HEK293T (cell line): ENCODE measurements at regions not wholly inside any gene's neighbourhood (a gene's known extent, or its start where the extent isn't known, plus 50 kb on each side); places are given as distances from the start of the nearest gene placed in this dataset.

Source experiments
- CTCF ChIA-PET: fragments of 350-600 bp; formaldehyde crosslinking; extraction: SDS; loops from one replicate; lab custom pipeline; 2021; ENCODE audit warnings: antibody characterized with exemption, inconsistent platforms; lab: Yijun Ruan, JAX
- POLR2A ChIA-PET: fragments of 350-600 bp; formaldehyde crosslinking; extraction: SDS; loops from one replicate; lab custom pipeline; 2020; ENCODE audit warnings: antibody characterized with exemption, inconsistent platforms; lab: Yijun Ruan, JAX
- DNase-seq: peaks from one replicate; pipeline ENCODE4 v3.0.0; 2012; ENCODE audit warnings: mixed read lengths; ENCODE audit errors: extremely low spot score
- ARNT ChIP-seq: fragments of 450-650 bp; IDR thresholded peaks from 2 replicates; pipeline ENCODE4 v1.6.1; 2017; ENCODE audit warnings: mild to moderate bottlenecking
- BHLHE40 ChIP-seq: fragments of 450-650 bp; IDR thresholded peaks from 2 replicates; pipeline ENCODE4 v1.6.1; 2016; ENCODE audit warnings: mild to moderate bottlenecking, moderate library complexity, borderline replicate concordance
- CTBP1 ChIP-seq: fragments of 450-650 bp; IDR thresholded peaks from 2 replicates; pipeline ENCODE4 v1.6.1; 2016; ENCODE audit warnings: borderline replicate concordance
- ELF4 ChIP-seq: fragments of 450-650 bp; IDR thresholded peaks from 2 replicates; pipeline ENCODE4 v1.6.1; 2017; ENCODE audit warnings: antibody characterized with exemption
- FOXA1 ChIP-seq: fragments of 450-650 bp; IDR thresholded peaks from 2 replicates; pipeline ENCODE4 v1.6.1; 2016; ENCODE audit warnings: mild to moderate bottlenecking
- FOXK2 ChIP-seq: fragments of 450-650 bp; IDR thresholded peaks from 2 replicates; pipeline ENCODE4 v1.6.1; 2016; ENCODE audit warnings: mild to moderate bottlenecking
- FOXM1 ChIP-seq: fragments of 450-650 bp; IDR thresholded peaks from 2 replicates; pipeline ENCODE4 v1.6.1; 2017; ENCODE audit warnings: mild to moderate bottlenecking, borderline replicate concordance
- HDGF ChIP-seq: fragments of 450-650 bp; IDR thresholded peaks from 2 replicates; pipeline ENCODE4 v1.6.1; 2017; ENCODE audit warnings: antibody characterized with exemption, borderline replicate concordance
- L3MBTL2 ChIP-seq: fragments of 450-650 bp; conservative IDR thresholded peaks from 2 replicates; pipeline ENCODE4 v1.6.1; 2016; ENCODE audit warnings: mild to moderate bottlenecking
- LEF1 ChIP-seq: fragments of 450-650 bp; IDR thresholded peaks from 2 replicates; pipeline ENCODE4 v1.6.1; 2017; ENCODE audit warnings: mild to moderate bottlenecking, borderline replicate concordance
- NFRKB ChIP-seq: fragments of 450-650 bp; IDR thresholded peaks from 2 replicates; pipeline ENCODE4 v1.6.1; 2016; ENCODE audit warnings: mild to moderate bottlenecking, moderate library complexity
- SP1 ChIP-seq: fragments of 450-650 bp; IDR thresholded peaks from 2 replicates; pipeline ENCODE4 v1.6.1; 2017
- SUZ12 ChIP-seq: fragments of 450-650 bp; IDR thresholded peaks from 2 replicates; pipeline ENCODE4 v1.6.1; 2016; ENCODE audit warnings: mild to moderate bottlenecking
- TARDBP ChIP-seq: fragments of 450-650 bp; IDR thresholded peaks from 2 replicates; pipeline ENCODE4 v1.6.1; 2016
- ZNF384 ChIP-seq: fragments of 450-650 bp; IDR thresholded peaks from 2 replicates; pipeline ENCODE4 v1.6.1; 2016
- TF ChIP-seq, protein P1 (sequence below): fragments of 450-650 bp; IDR thresholded peaks from 2 replicates; pipeline ENCODE4 v1.6.1; 2016

DNA sequence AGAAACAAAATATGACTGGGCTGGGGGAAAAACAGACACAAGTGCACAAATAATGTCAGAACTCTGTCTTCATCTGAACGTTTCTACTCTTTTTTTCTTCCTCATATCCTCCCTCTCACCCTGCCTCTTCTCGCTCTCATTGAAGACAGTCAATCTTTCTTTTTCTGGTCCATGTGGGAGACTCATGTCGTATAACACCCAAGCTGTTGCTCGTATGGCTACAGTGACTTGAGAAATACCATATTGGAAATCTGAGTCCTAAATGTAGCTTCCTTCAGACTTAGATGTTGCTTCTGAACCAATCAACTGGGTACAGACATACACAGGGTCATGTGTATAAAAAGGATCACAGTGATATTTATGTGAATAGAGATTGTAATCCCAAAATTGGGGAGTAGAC is 579.8 kb upstream of the CELF2 start:
- ChIA-PET POLR2A (no interaction called here), CTCF (no interaction called here)
- DNase-seq = no peak
- TF ChIP-seq FOXK2 = no peak
- no peak for TF ChIP-seq FOXA1
- TF ChIP-seq HDGF = no peak
- TF ChIP-seq ZNF384 = no peak
- TF ChIP-seq SP1 = no peak
- TF ChIP-seq ARNT = no peak
- TF ChIP-seq, protein P1, sequence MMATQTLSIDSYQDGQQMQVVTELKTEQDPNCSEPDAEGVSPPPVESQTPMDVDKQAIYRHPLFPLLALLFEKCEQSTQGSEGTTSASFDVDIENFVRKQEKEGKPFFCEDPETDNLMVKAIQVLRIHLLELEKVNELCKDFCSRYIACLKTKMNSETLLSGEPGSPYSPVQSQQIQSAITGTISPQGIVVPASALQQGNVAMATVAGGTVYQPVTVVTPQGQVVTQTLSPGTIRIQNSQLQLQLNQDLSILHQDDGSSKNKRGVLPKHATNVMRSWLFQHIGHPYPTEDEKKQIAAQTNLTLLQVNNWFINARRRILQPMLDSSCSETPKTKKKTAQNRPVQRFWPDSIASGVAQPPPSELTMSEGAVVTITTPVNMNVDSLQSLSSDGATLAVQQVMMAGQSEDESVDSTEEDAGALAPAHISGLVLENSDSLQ = no peak
- TF ChIP-seq LEF1 = no peak
- no peak for TF ChIP-seq TARDBP
- TF ChIP-seq L3MBTL2 = no peak
- no peak for TF ChIP-seq BHLHE40
- TF ChIP-seq NFRKB = no peak

DNA sequence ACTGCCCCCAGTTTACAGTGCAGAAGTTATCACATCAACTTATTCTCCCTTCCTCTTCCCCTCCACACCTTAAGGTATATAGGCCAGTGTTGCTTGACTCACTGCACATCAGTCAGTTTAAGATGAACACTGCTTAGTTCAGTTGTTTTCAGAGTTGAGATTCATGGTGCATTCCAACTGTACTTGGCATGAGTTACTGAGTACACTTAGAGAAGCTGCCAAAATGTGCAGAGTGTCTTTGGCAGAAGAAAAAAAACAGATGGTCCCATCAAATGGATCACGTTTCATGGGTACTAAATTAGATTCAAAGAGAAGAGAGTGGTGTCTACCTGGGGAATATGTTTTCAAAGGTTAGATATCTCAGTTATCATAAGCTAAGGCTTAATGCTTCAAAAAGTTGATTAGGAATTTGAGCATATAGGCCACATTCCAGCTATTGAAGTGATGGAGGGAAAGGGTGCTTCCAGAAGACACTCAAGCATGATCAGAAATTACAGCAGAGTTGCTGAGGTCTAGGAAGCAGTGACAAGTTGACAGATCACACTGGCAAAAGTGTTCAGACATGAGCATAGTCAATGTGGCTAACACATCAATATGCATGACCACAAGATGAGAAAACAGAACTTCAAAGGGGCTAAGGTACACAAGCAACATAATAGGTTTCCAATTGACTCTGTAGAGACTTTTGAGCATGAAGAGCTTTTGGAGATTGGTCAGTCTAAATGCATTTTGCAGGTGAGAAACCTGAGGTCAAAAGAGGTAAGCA is 579.2 kb upstream of the CELF2 start:
- CTCF ChIA-PET = no interaction called here
- POLR2A ChIA-PET = no interaction called here
- no peak for DNase-seq
- no peak for TF ChIP-seq ELF4
- TF ChIP-seq ARNT = no peak
- TF ChIP-seq, protein P1 = no peak
- no peak for TF ChIP-seq FOXM1
- TF ChIP-seq SUZ12 = no peak
- TF ChIP-seq LEF1 = no peak
- no peak for TF ChIP-seq L3MBTL2
- TF ChIP-seq HDGF = no peak
- TF ChIP-seq ZNF384 = no peak
- TF ChIP-seq SP1 = no peak
- TF ChIP-seq FOXK2 = no peak

DNA sequence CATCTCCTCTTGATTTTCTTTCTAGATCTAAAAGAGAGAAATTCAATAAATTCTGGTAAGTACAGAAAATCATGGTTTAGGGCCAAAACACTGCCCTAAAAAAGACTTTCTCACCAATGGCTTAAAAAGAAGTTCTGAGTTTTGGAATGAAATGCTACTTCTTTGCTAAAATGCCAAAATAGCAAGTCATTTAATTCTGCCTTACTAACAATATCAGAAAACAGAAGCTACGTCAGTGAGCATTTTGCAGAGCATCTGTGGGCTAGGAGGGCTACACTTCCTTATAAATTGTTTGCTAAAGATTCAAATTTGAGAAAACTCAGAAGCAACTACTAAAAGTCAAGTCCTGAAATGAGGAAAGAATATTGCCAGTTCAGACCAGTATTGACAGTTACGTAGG is 560.8 kb upstream of the CELF2 start:
- ChIA-PET CTCF (no interaction called here), POLR2A (no interaction called here)
- DNase-seq = no peak
- TF ChIP-seq FOXK2 (no peak), NFRKB (no peak), ZNF384 (no peak), L3MBTL2 (no peak), BHLHE40 (no peak)
- TF ChIP-seq, protein P1 = no peak

DNA sequence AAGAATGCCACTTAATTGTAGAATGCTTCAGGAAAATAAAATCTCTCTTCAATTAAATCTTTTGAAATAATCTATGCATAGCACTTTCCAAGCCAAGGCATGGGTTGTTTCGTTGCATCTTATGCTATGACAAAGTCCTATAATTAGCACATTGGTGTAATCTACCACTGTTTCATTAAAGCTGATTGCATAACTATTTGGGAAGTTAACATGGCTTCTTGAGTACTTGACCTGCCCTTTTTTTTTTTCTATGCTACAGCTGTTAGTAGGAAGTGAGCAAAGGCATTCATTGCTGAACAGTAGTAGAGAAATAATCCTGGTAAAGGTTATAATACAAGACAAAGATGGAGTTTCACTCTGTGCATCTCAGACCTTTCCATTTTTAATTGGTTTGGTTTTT is 557.2 kb upstream of the CELF2 start:
- POLR2A ChIA-PET = no interaction called here

DNA sequence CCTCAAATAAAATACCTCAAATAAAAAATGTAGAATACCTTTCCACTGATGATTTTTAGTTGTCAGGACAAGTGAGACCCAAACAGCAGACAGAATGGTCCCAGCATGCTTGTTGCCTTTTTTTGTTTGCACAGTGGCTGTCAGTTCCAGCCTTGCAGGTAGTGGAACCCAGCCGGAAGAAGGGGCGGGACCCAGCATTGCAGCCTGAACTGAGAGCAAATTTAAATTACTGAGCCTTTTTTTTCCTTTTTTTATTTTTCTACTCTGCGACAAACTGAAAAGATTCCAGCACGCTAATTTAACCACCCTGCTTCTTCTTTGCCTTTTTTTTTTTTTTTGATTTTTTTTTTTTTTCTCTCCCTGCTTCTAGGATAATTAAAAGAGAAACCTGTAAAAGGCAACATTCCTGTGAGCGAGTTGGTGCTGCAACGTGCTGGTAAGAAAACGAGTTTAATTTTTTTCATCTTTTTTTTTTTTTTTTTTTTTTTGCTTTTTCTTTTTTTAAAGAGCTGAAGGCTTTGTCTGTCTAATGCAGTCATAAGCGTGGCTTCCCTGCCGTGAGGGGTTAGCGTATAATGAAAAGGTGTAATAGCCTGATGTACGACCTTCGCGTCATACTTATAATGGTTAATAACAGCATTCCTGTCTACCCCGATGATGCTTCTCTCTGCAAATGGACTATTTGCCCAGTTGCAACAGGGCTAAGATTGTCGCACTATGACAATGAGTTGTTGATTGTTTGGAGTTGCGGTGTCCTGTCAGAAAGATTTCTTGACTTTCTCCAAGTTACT is 555.3 kb upstream of the CELF2 start:
- no peak for TF ChIP-seq L3MBTL2
- no peak for TF ChIP-seq NFRKB
- no peak for TF ChIP-seq BHLHE40
- no peak for TF ChIP-seq ELF4
- no peak for TF ChIP-seq CTBP1
- no peak for TF ChIP-seq FOXK2
- TF ChIP-seq ZNF384 = no peak
- ChIA-PET CTCF (no interaction called here), POLR2A (no interaction called here)
- no peak for DNase-seq

More for the DNA sequence above, 557.2 kb upstream of the CELF2 start:
- no peak for DNase-seq
- TF ChIP-seq, protein P1 = no peak
- no peak for TF ChIP-seq BHLHE40
- no peak for TF ChIP-seq ARNT
- no peak for TF ChIP-seq FOXA1
- TF ChIP-seq LEF1 = no peak
- TF ChIP-seq FOXK2 = no peak
- TF ChIP-seq NFRKB = no peak
- TF ChIP-seq ZNF384 = no peak
- TF ChIP-seq ELF4 = no peak
- TF ChIP-seq FOXM1 = no peak
- TF ChIP-seq SP1 = no peak
- TF ChIP-seq TARDBP = no peak
- CTCF ChIA-PET = no interaction called here

DNA sequence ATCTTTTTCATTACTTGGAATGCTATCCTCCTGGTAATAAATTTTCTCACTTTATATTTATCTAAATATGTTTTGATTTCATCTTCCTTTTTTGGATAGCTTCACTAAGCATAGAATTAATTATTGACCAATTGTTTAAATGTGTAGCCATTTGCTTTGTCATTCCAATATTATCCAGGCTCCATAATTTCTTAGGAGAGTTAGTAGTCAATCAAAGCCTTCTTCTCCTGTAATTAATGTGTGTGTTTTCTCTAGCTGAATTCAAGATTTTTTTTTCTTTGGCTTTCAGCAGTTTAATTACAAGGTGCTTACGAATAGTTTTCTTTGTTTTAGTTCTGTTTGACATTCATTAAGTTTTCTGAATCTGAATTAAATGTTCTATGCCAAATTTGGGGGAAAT is 545.9 kb upstream of the CELF2 start:
- no peak for DNase-seq
- ChIA-PET POLR2A (no interaction called here), CTCF (no interaction called here)
- TF ChIP-seq SUZ12 = no peak
- TF ChIP-seq ZNF384 = no peak
- TF ChIP-seq ARNT = no peak
- TF ChIP-seq LEF1 = no peak
- TF ChIP-seq L3MBTL2 = no peak
- TF ChIP-seq FOXM1 = no peak
- TF ChIP-seq FOXK2 = no peak
- TF ChIP-seq ELF4 = no peak
- no peak for TF ChIP-seq NFRKB
- TF ChIP-seq FOXA1 = no peak
- no peak for TF ChIP-seq TARDBP
- no peak for TF ChIP-seq BHLHE40
- TF ChIP-seq CTBP1 = no peak
- no peak for TF ChIP-seq HDGF
- no peak for TF ChIP-seq SP1
- TF ChIP-seq, protein P1 = no peak
